Keratinocyte (primary cell): ENCODE measurements at regions not wholly inside any gene's neighbourhood (a gene's known extent, or its start where the extent isn't known, plus 50 kb on each side); places are given as distances from the start of the nearest gene placed in this dataset.

Experiments used
- DNase-seq: peaks from one replicate; pipeline ENCODE4 v3.0.0-alpha.2; 2011; ENCODE audit warnings: low read depth, missing footprints, low spot score
- FAIRE-seq: peaks from 2 replicates; lab custom pipeline; 2011; peaks lifted over from hg19 to GRCh38; lab: Jason Lieb, UNC
- H2AFZ ChIP-seq: 2 replicates; pipeline ENCODE4 v1.6.0; 2012; ENCODE audit warnings: low read length, control low read depth, inconsistent platforms; ENCODE audit not compliant: control insufficient read depth
- H3K27ac ChIP-seq: 2 replicates; pipeline ENCODE4 v1.5.1; 2011; ENCODE audit warnings: low read length; ENCODE audit not compliant: control insufficient read depth, insufficient read depth
- H3K27me3 ChIP-seq: 3 replicates; pipeline ENCODE4 v1.6.0; 2011; ENCODE audit warnings: low read length; ENCODE audit not compliant: control insufficient read depth, insufficient read depth; ENCODE audit errors: extremely low read depth
- H3K36me3 ChIP-seq, 2 experiments: 2 replicates in 1 of 2; 3 replicates in 1 of 2; pipeline ENCODE4 v1.5.1; 2011; ENCODE audit warnings: low read length in 2 of 2, mild to moderate bottlenecking in 1 of 2; ENCODE audit not compliant: control insufficient read depth in 2 of 2, insufficient read depth in 2 of 2; ENCODE audit errors: extremely low read depth in 1 of 2
- H3K4me1 ChIP-seq: 3 replicates; pipeline ENCODE4 v1.5.1; 2011; ENCODE audit warnings: low read length; ENCODE audit not compliant: control insufficient read depth, insufficient read depth; ENCODE audit errors: extremely low read depth
- H3K4me2 ChIP-seq: 3 replicates; pipeline ENCODE4 v1.6.0; 2011; ENCODE audit warnings: low read depth, low read length; ENCODE audit not compliant: control insufficient read depth, insufficient read depth; ENCODE audit errors: extremely low read depth
- H3K4me3 ChIP-seq, 3 experiments: fragments of 200-600 bp in 1 of 3; sonication (generic) in 1 of 3; 2 replicates in 2 of 3; 3 replicates in 1 of 3; pipeline ENCODE4 v1.5.1; 2011 to 2016; ENCODE audit warnings: low read length in 3 of 3, mild to moderate bottlenecking in 3 of 3, control low read depth in 2 of 3, inconsistent platforms in 1 of 3, low read depth in 1 of 3, mixed read lengths in 1 of 3, mixed run types in 1 of 3, moderate library complexity in 1 of 3; ENCODE audit not compliant: control insufficient read depth in 2 of 3, insufficient read depth in 2 of 3; ENCODE audit errors: extremely low read depth in 1 of 3
- H3K79me2 ChIP-seq: 2 replicates; pipeline ENCODE4 v1.6.0; 2012; ENCODE audit warnings: low read length; ENCODE audit not compliant: control insufficient read depth, insufficient read depth
- H3K9ac ChIP-seq: 3 replicates; pipeline ENCODE4 v1.6.0; 2011; ENCODE audit warnings: low read length; ENCODE audit not compliant: control insufficient read depth, insufficient read depth; ENCODE audit errors: extremely low read depth
- H3K9me1 ChIP-seq: 3 replicates; pipeline ENCODE4 v1.6.0; 2011; ENCODE audit warnings: low read length; ENCODE audit not compliant: control insufficient read depth, insufficient read depth; ENCODE audit errors: extremely low read depth
- H3K9me3 ChIP-seq: 2 replicates; pipeline ENCODE4 v1.5.1; 2012; ENCODE audit warnings: low read depth, low read length; ENCODE audit not compliant: control insufficient read depth
- H4K20me1 ChIP-seq: 3 replicates; pipeline ENCODE4 v1.6.0; 2011; ENCODE audit warnings: low read length; ENCODE audit not compliant: control insufficient read depth, insufficient read depth; ENCODE audit errors: extremely low read depth
- CTCF ChIP-seq, 3 experiments: IDR thresholded peaks in 1 of 3; conservative IDR thresholded peaks in 1 of 3; optimal IDR thresholded peaks in 1 of 3; 2 replicates in 2 of 3; 3 replicates in 1 of 3; pipeline versions ENCODE3 to v1.5.1; 2011; ENCODE audit warnings: low read length in 3 of 3, mild to moderate bottlenecking in 3 of 3, moderate library complexity in 2 of 3, control low read depth in 1 of 3, inconsistent platforms in 1 of 3; ENCODE audit not compliant: insufficient read depth in 2 of 3; ENCODE audit errors: extremely low read depth in 1 of 3
- EZH2 ChIP-seq: IDR thresholded peaks from one replicate; pipeline ENCODE4 v1.6.1; 2012; ENCODE audit warnings: inconsistent platforms, mild to moderate bottlenecking, low read length, moderate library complexity
- dilution Hi-C: fragments of 300-500 bp; cut with MboI; formaldehyde crosslinking; loops from one replicate; pipeline ENCODE4 v1.7.0; 2020; ENCODE audit warnings: low sequenced_read_pairs; ENCODE audit not compliant: extremely low pct_ligation_motif_present

- FAIRE-seq (no peak), DNase-seq (no peak)
- Histone ChIP-seq H3K9me1 (no peaks in the 10 kb centered on the region), H3K4me3 (no peak overlapping the region), H4K20me1 (no peaks in the 10 kb centered on the region), H3K4me2 (no peak overlapping the region), H3K9me3 (no peaks in the 10 kb centered on the region), H3K9ac (no peak overlapping the region), H3K36me3 (no peaks in the 10 kb centered on the region), H3K79me2 (no peaks in the 10 kb centered on the region), H3K4me1 (no peaks in the 10 kb centered on the region), H3K27me3 (no peaks in the 10 kb centered on the region), H2AFZ (no peak overlapping the region), H3K27ac (no peak overlapping the region)
- dilution Hi-C loops, result no loop called here
- TF ChIP-seq EZH2 (no peak), CTCF (optimal IDR thresholded peaks at IDR 0.05 in 1 of 3, IDR thresholded peaks at IDR 0.05 in 1 of 3, conservative IDR thresholded peaks at IDR 0.05 in 1 of 3; ENCODE audit: extremely low read depth in 1 of 3, insufficient read depth in 2 of 3, low read length in 3 of 3) (no peak)
These were observed 65.9 kb upstream of the PEX5L start for GRCh38 chr3:180102604-180103003.

- H3K4me3 ChIP-seq, result no peak overlapping the region
- FAIRE-seq (no peak), DNase-seq (no peak)
- H3K79me2 ChIP-seq, result no peaks in the 10 kb centered on the region
- no peak overlapping the region for H2AFZ ChIP-seq
- H3K4me2 ChIP-seq, result no peak overlapping the region
- H3K9me1 ChIP-seq, result no peaks in the 10 kb centered on the region
- no peak overlapping the region for H3K9ac ChIP-seq
- H3K27me3 ChIP-seq, result no peaks in the 10 kb centered on the region
- no peaks in the 10 kb centered on the region for H3K36me3 ChIP-seq
- H4K20me1 ChIP-seq, result no peaks in the 10 kb centered on the region
- dilution Hi-C loops, result no loop called here
- no peak for TF ChIP-seq CTCF (optimal IDR thresholded peaks at IDR 0.05 in 1 of 3, IDR thresholded peaks at IDR 0.05 in 1 of 3, conservative IDR thresholded peaks at IDR 0.05 in 1 of 3; ENCODE audit: extremely low read depth in 1 of 3, insufficient read depth in 2 of 3, low read length in 3 of 3)
- TF ChIP-seq EZH2, result no peak
- no peak overlapping the region for H3K27ac ChIP-seq
- H3K9me3 ChIP-seq, result no peaks in the 10 kb centered on the region
- H3K4me1 ChIP-seq, result no peaks in the 10 kb centered on the region
These were observed 79.5 kb upstream of the PEX5L start for GRCh38 chr3:180116203-180116602.
